HepG2 (cell line): ENCODE measurements at regions not wholly inside any gene's neighbourhood (a gene's known extent, or its start where the extent isn't known, plus 50 kb on each side); places are given as distances from the start of the nearest gene placed in this dataset.

ENCODE experiments used
- ATAC-seq: fragments of 200-7000 bp; cut with Tn5 transposase; 3 replicates; pipeline ENCODE4 v1.9.1; 2020; ENCODE audit warnings: mild to moderate bottlenecking, moderate library complexity
- BruUV-seq: library from RNA; stranded (reverse); fragments of 400-500 nt; replicated peaks from 2 replicates; lab custom pipeline; 2021; lab: Mats Ljungman, UMichigan
- CTCF ChIA-PET: fragments of 300-600 bp; formaldehyde crosslinking; extraction: SDS; loops from one replicate; lab custom pipeline; 2021; ENCODE audit warnings: low total read pairs, inconsistent platforms, low intra/inter-chr PET ratio; lab: Yijun Ruan, JAX
- POLR2A ChIA-PET: fragments of 350-600 bp; sonication (Branson Sonifier 250); formaldehyde crosslinking; loops from one replicate; lab custom pipeline; 2020; ENCODE audit warnings: antibody characterized with exemption, inconsistent platforms; lab: Yijun Ruan, JAX
- DNase-seq: peaks from one replicate; pipeline ENCODE4 v3.0.0-alpha.2; 2015; ENCODE audit warnings: low spot score
- FAIRE-seq: peaks from 3 replicates; lab custom pipeline; 2011; peaks lifted over from hg19 to GRCh38; lab: Jason Lieb, UNC
- H2AFZ ChIP-seq: one replicate; pipeline ENCODE4 v1.6.1; 2011; ENCODE audit warnings: low read length, inconsistent platforms
- H3K27ac ChIP-seq: fragments of 300-600 bp; 3 replicates; pipeline ENCODE4 v1.8.0; 2011; ENCODE audit warnings: mixed run types, mild to moderate bottlenecking, mixed read lengths, low read length, inconsistent platforms; ENCODE audit not compliant: insufficient read depth; ENCODE audit errors: extremely low read length
- H3K27me3 ChIP-seq, 2 experiments: fragments of 200-600 bp in 1 of 2; 2 replicates in 1 of 2; 3 replicates in 1 of 2; pipeline versions ENCODE4 v1.6.0 to v1.8.0; 2011; ENCODE audit warnings: low read length in 2 of 2, mild to moderate bottlenecking in 2 of 2, moderate library complexity in 2 of 2, inconsistent platforms in 1 of 2; ENCODE audit not compliant: insufficient read depth in 2 of 2, control insufficient read depth in 1 of 2
- H3K36me3 ChIP-seq, 2 experiments: fragments of 200-600 bp in 1 of 2; replicated peaks in 1 of 2; 2 replicates in 1 of 2; 3 replicates in 1 of 2; pipeline versions ENCODE4 v1.5.1 to v1.8.0; 2011; ENCODE audit warnings: low read length in 2 of 2, inconsistent platforms in 1 of 2; ENCODE audit not compliant: insufficient read depth in 2 of 2, control insufficient read depth in 1 of 2
- H3K4me1 ChIP-seq: 2 replicates; pipeline ENCODE4 v1.5.1; 2012; ENCODE audit warnings: low read length, inconsistent platforms; ENCODE audit not compliant: insufficient read depth
- H3K4me2 ChIP-seq: 2 replicates; pipeline ENCODE4 v1.6.0; 2011; ENCODE audit warnings: low read depth, low read length, inconsistent platforms
- H3K4me3 ChIP-seq, 3 experiments: fragments of 200-600 bp in 1 of 3; sonication (generic), shearing (Covaris generic) in 1 of 3; replicated peaks in 1 of 3; 2 replicates each; pipeline ENCODE4 v1.5.1; 2011 to 2016; ENCODE audit warnings: low read length in 3 of 3, inconsistent platforms in 2 of 3, low read depth in 2 of 3, mild to moderate bottlenecking in 2 of 3, control low read depth in 1 of 3, mixed read lengths in 1 of 3; ENCODE audit not compliant: insufficient read depth in 1 of 3
- H3K79me2 ChIP-seq: one replicate; pipeline ENCODE4 v1.6.1; 2011; ENCODE audit warnings: low read length, inconsistent platforms; ENCODE audit not compliant: insufficient read depth
- H3K9ac ChIP-seq: 2 replicates; pipeline ENCODE4 v1.6.0; 2011; ENCODE audit warnings: mild to moderate bottlenecking, low read depth, low read length, inconsistent platforms; ENCODE audit not compliant: insufficient read depth
- H3K9me3 ChIP-seq: 2 replicates; pipeline ENCODE4 v1.5.1; 2012; ENCODE audit warnings: mild to moderate bottlenecking, low read length
- H4K20me1 ChIP-seq: 2 replicates; pipeline ENCODE4 v1.6.0; 2011; ENCODE audit warnings: inconsistent platforms, mild to moderate bottlenecking, low read length, moderate library complexity; ENCODE audit not compliant: insufficient read depth
- ATF3 ChIP-seq: sonication (generic); formaldehyde crosslinking; IDR thresholded peaks from 2 replicates; pipeline ENCODE4 v1.4.0; 2020; ENCODE audit warnings: missing genetic modification reagents
- CTCF ChIP-seq: sonication (generic); formaldehyde crosslinking; IDR thresholded peaks from 2 replicates; pipeline ENCODE4 v1.5.0; 2020; ENCODE audit warnings: mild to moderate bottlenecking, missing genetic modification reagents, moderate library complexity
- HMG20A ChIP-seq: IDR thresholded peaks from 2 replicates; pipeline ENCODE4 v1.6.1; 2016; ENCODE audit warnings: borderline replicate concordance
- HNRNPK ChIP-seq: fragments of 200-400 bp; formaldehyde crosslinking; IDR thresholded peaks from 2 replicates; pipeline ENCODE4 v1.6.1; 2018; ENCODE audit warnings: low read length, low read depth, moderate library complexity, mild to moderate bottlenecking; ENCODE audit not compliant: poor library complexity, severe bottlenecking
- KLF13 ChIP-seq: sonication (generic); formaldehyde crosslinking; IDR thresholded peaks from 2 replicates; pipeline ENCODE4 v1.4.0; 2020; ENCODE audit warnings: mild to moderate bottlenecking, missing genetic modification reagents
- PITX1 ChIP-seq: sonication (generic); formaldehyde crosslinking; IDR thresholded peaks from 2 replicates; pipeline ENCODE4 v1.5.1; 2020; ENCODE audit warnings: mild to moderate bottlenecking, missing genetic modification reagents
- POLR2AphosphoS2 ChIP-seq: IDR thresholded peaks from 2 replicates; pipeline ENCODE4 v1.6.1; 2011; ENCODE audit warnings: low read depth, low read length, improper control_type of control experiment
- PRDM15 ChIP-seq: sonication (generic); formaldehyde crosslinking; IDR thresholded peaks from 2 replicates; pipeline ENCODE4 v1.4.0; 2020; ENCODE audit warnings: missing genetic modification reagents
- RBAK ChIP-seq: sonication (generic); formaldehyde crosslinking; IDR thresholded peaks from 2 replicates; pipeline ENCODE4 v1.5.1; 2020; ENCODE audit warnings: mild to moderate bottlenecking, missing genetic modification reagents
- SMAD9 ChIP-seq: sonication (generic); formaldehyde crosslinking; IDR thresholded peaks from 2 replicates; pipeline ENCODE4 v1.5.1; 2020; ENCODE audit warnings: mild to moderate bottlenecking, missing genetic modification reagents
- SMC3 ChIP-seq: IDR thresholded peaks from 2 replicates; pipeline ENCODE4 v1.6.1; 2011; ENCODE audit warnings: low read length, improper control_type of control experiment
- SUZ12 ChIP-seq: fragments of 150-350 bp; IDR thresholded peaks from 2 replicates; pipeline ENCODE4 v1.6.1; 2014; ENCODE audit warnings: low read depth, low read length
- TAF15 ChIP-seq: fragments of 200-400 bp; formaldehyde crosslinking; IDR thresholded peaks from one replicate; pipeline ENCODE4 v1.6.1; 2018; ENCODE audit warnings: mild to moderate bottlenecking, low read depth, low read length; ENCODE audit not compliant: poor library complexity, severe bottlenecking
- ZGPAT ChIP-seq: IDR thresholded peaks from 2 replicates; pipeline ENCODE4 v1.6.1; 2016; ENCODE audit warnings: mild to moderate bottlenecking
- ZIK1 ChIP-seq: sonication (generic); formaldehyde crosslinking; IDR thresholded peaks from 2 replicates; pipeline ENCODE4 v1.5.0; 2020; ENCODE audit warnings: mild to moderate bottlenecking, low read depth, missing genetic modification reagents, borderline replicate concordance
- ZKSCAN8 ChIP-seq: IDR thresholded peaks from 2 replicates; pipeline ENCODE4 v1.6.1; 2016; ENCODE audit warnings: borderline replicate concordance, missing genetic modification reagents, missing compliant biosample characterization
- ZNF326 ChIP-seq: sonication (generic); formaldehyde crosslinking; IDR thresholded peaks from 2 replicates; pipeline ENCODE4 v1.4.0; 2020; ENCODE audit warnings: missing genetic modification reagents, borderline replicate concordance
- ZNF660 ChIP-seq: sonication (generic); formaldehyde crosslinking; IDR thresholded peaks from 2 replicates; pipeline ENCODE4 v1.5.1; 2020; ENCODE audit warnings: mild to moderate bottlenecking, low read depth, missing genetic modification reagents, borderline replicate concordance
- WGBS: methylation state at CpG from one replicate; pipeline ENCODE4 v1.1.6; 2017; ENCODE audit warnings: low lambda C conversion rate; 5-methylcytosine and 5-hydroxymethylcytosine counted together
- in situ Hi-C: cut with HindIII; loops from 2 replicates; pipeline ENCODE4 v1.10.0; 2017; ENCODE audit warnings: low pct_unique_long_range_greater_than_20kb; ENCODE audit not compliant: extremely low pct_ligation_motif_present
- intact Hi-C: fragments of 100-400 bp; cut with micrococcal nuclease; formaldehyde crosslinking; loops from one replicate; pipeline ENCODE4 v1.10.0; 2022; ENCODE audit not compliant: unreplicated experiment

- intact Hi-C loops (no loop called here), in situ Hi-C loops (no loop called here)
- no peak for FAIRE-seq
- 26% methylated on average over 2 of the region's 2 CpGs for WGBS
- ChIA-PET POLR2A (no interaction called here), CTCF (no interaction called here)
- Histone ChIP-seq H3K27me3 (no peaks in the 10 kb centered on the region), H3K27ac (no peak overlapping the region), H3K4me2 (no peak overlapping the region), H3K9ac (no peak overlapping the region), H3K79me2 (no peaks in the 10 kb centered on the region), H3K4me1 (no peaks in the 10 kb centered on the region), H3K36me3 (no peaks in the 10 kb centered on the region), H4K20me1 (no peaks in the 10 kb centered on the region), H2AFZ (no peak overlapping the region), H3K9me3 (no peaks in the 10 kb centered on the region), H3K4me3 (no peak overlapping the region)
- TF ChIP-seq ATF3 (CRISPR knock-in tag) (no peak), ZNF660 (no peak), POLR2AphosphoS2 (no peak), TAF15 (no peak), KLF13 (CRISPR knock-in tag) (no peak), SMC3 (no peak), HMG20A (no peak), ZNF326 (CRISPR knock-in tag) (no peak), SUZ12 (no peak), PITX1 (CRISPR knock-in tag) (no peak), RBAK (CRISPR knock-in tag) (no peak), PRDM15 (no peak), ZKSCAN8 (CRISPR knock-in tag) (no peak), ZGPAT (CRISPR knock-in tag) (no peak), CTCF (CRISPR knock-in tag) (no peak), SMAD9 (CRISPR knock-in tag) (no peak), HNRNPK (no peak), ZIK1 (CRISPR knock-in tag) (no peak)
- ATAC-seq = no peak
- no TSS peak for BruUV-seq
- DNase-seq = no peak
Observed at GRCh38 chr7:39845006-39845405, 105.0 kb upstream of the CDK13 start.
